HG03066 (cell line): ENCODE measurements at regions not wholly inside any gene's neighbourhood (a gene's known extent, or its start where the extent isn't known, plus 50 kb on each side); places are given as distances from the start of the nearest gene placed in this dataset.
"Not testable (repeated sequence)": the region's sequence is repeated elsewhere in the genome, so short reads cannot be mapped to it uniquely, and the experiment has no call there.

ENCODE experiments used
- ATAC-seq: cut with Tn5 transposase; IDR thresholded peaks from one replicate; pipeline ENCODE4 v1.9.1; 2021; ENCODE audit warnings: low read depth; ENCODE audit not compliant: unreplicated experiment

DNA sequence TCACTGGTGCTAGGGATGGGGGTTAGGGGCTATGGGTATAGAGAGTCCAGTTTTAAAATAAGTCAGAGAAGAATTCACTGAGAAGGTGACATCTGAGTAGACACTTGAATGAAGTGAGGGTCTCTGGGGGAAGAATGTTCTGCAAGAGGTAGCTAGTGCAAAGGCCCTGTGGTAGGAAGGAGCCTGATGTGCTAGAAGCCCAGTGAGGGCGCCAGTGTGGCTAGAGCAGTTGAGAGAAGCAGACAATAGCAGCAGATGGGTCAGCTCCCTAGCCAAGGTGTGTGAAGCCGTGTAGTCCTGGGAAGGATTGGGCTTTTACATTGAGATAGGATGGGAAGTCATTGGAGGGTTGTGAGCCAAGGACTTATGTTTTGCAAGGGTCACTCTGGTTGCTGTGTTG lies 105.8 kb upstream of the PELI1 start:
- ATAC-seq = no peak

DNA sequence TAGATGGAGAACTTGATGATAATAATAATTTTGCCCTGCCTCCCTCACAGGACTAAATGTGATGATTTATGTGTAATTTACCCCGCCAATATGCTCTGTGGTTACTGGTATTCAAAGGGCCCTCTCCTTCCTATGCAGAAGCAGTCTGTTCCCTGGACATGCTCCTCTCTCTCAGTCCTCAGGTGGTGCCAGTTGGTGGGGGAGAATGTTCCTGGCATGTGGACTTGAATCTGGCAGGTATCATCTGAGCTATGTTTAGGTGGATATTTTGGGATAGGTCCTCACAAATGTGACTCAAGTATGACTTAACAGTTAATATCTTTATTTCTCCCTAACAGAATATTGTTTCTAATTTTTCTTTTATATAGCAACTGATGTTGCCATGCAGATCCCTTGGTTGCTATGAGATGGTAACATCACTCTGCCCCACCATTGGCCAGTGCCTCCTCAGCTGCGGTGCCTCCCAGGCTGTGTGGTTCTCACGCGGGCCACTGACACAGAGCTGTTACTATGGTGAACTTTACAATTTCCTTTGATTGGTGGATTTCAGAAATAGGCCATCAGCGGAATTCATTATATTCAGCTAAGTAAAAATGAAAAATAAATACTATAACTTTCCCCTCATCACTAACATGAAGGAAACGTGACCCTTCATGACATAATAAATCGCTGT lies 106.7 kb upstream of the PELI1 start:
- ATAC-seq = no peak

DNA sequence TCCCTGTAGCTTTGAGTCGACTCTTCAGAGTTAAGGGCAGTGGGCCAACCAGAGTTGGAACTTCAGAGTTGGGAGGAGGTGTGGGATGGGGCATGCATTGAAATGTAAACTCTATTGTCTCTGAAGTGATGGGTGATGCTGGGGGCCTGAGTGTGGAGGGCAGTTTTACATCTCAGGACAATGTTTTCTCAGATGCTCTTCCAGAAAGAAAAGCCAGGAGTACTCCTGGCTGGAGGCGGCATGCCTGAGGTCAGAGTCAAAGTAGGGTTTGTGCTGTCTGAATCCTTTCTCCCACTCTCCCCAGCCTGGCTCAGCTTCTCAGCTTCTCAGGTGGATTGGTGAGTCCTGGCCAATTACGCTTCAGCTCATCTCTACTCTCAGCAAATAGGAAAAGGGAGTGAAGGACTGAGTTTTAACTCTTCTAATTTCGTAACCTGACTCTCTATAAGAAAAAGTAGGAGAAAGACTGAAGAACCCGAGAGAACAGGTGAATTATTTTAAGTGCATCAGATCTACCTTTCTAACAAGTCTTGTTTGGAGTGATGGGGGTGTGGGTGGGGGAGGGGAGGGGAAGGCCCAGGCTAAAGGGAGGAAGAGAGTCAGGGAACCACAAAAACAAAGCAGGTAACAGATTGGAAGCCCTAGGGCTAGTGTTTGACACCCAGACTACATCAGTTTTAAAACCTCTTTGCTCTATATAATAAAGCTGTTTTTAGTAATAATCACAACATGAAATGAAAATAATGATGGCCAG lies 107.5 kb upstream of the PELI1 start:
- no peak for ATAC-seq

DNA sequence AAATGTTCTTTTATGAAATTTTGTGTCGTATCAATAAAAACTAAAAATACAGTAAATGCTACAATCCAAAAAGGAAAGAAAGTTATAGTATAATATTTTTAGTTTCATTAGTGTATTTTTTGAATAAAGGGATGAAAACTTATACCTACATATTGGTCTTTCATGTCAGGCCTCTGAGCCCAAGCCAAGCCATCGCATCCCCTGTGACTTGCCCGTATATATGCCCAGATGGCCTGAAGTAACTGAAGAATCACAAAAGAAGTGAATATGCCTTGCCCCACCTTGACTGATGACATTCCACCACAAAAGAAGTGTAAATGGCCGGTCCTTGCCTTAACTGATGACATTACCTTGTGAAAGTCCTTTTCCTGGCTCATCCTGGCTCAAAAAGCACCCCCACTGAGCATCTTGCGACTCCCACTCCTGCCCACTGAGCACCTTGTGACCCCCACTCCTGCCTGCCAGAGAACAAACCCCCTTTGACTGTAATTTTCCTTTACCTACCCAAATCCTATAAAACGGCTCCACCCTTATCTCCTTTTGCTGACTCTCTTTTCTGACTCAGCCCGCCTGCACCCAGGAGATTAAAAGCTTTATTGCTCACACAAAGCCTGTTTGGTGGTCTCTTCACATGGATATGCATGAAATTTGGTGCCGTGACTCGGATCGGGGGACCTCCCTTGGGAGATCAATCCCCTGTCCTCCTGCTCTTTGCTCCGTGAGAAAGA lies 108.2 kb upstream of the PELI1 start:
- ATAC-seq = not testable (repeated sequence)

DNA sequence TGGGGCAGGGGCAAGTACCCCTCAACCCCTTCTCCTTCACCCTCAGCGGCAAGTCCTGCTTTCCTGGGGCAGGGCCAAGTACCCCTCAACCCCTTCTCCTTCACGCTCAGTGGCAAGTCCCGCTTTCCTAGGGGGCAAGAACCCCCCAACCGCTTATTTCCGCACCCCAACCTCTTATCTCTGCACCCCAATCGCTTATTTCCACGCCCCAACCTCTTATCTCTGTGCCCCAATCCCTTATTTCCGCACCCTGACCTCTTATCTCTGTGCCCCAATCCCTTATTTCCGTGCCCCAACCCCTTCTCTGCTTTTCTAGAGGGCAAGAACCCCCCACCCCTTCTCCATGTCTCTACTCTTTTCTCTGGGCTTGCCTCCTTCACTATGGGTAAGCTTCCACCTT lies 109.2 kb upstream of the PELI1 start:
- not testable (repeated sequence) for ATAC-seq

DNA sequence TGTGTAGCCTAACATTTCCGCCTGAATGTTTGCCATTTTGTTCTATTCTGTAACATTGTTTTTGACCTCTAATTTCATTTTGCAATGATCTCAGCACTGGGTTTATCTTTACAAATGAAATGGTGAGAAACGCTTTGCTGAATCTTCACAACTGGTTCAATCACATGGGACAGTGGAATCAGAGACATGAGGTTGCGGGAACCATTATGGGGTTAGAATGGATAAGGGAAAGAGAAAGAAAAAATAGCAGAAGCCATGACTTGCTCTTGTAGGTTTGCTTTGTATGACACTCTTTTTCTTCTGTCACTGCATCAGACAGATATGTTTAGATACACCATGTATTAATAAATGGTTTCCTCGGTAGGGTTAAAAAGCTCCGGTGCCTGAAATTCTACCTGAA lies 114.3 kb upstream of the PELI1 start:
- no peak for ATAC-seq

DNA sequence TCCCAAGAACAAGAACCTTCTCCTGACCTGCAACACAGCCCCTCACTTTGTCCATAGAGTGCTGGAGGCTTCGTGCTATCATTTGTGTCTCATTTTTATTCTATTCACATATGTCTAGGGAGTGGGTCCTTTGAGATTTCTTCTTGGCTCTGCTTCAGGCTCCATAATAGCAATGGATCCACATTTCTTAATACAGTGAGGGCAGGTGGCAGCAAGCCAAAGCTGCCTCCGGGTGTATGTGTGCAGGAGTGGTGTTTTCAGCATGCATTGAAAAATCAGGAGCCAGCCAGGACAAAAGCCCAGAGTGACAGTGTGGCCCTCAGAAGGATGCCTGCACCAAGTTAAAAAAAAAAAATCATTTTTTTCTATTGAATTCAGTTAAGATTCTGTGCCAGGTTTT lies 115.1 kb upstream of the PELI1 start:
- ATAC-seq = no peak

DNA sequence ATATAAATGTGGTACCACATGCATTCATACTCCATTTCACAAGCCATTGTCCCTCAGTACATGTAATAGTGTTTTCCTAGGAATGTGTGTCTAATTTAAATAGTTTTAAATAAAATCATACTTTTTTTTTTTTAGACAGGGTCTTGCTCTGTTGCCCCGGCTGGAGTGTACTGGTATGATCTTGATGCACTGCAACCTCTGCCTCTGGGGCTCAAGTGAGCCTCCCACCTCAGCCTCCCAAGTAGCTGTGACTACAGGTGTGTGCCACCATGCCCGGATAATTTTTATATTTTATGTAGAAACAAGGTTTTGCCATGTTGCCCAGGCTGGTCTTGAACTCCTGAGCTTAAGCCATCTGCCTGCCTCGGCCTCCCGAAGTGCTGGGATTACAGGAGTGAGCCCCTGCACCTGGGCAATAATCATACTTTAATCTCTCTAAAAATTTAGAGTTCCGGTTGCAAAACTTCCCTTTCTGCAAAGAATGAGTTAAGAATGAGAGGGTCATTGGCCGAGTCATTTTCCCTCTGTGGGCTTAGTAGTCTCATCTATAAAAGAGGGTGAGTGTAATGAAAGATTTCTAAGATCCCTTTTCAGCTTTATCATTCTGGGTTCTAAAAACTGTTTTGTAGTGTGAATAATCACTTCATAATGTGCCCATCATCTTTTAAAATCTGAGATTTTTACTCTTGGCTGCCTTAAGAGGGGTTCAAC lies 116.0 kb upstream of the PELI1 start:
- no peak for ATAC-seq

DNA sequence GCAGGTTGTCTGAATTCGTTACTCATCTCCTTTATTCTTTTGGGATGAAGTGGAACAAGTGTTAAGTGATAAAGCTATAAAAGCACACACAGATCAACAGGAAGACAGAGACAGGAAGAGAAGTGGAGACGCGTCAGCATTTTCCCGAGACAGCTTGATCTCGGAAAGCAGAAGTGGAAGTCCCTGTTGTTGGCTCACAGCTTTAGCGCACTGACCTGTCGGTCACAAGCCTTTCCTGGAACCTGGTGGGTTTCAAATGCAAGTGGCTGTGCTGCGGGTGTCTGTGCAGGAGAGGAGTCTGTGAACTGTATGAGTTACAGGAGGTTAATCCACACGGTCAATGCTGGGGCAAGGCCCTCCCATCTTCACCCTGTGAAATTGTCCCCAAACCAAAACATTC lies 116.6 kb upstream of the PELI1 start:
- peak; percentile 94 for ATAC-seq

DNA sequence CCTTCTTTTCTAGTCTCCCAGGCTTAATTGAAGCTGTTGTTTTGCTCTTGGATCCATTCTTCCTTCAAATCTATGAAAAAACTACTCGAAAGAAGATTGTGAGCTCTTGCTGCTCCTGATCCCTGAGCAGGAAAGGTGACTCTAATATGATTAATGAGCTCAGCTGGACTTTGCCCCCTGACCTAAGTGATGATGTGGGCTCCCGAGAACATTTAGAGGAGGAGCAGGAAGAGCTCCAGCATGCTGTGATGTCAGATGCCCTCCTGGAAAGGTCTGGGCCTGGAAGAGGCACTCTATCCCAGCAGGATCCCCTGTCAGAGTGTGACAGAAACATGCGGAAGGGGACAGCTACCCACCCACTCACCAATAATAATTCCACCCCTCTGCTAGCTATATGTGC lies 117.9 kb upstream of the PELI1 start:
- ATAC-seq = no peak

DNA sequence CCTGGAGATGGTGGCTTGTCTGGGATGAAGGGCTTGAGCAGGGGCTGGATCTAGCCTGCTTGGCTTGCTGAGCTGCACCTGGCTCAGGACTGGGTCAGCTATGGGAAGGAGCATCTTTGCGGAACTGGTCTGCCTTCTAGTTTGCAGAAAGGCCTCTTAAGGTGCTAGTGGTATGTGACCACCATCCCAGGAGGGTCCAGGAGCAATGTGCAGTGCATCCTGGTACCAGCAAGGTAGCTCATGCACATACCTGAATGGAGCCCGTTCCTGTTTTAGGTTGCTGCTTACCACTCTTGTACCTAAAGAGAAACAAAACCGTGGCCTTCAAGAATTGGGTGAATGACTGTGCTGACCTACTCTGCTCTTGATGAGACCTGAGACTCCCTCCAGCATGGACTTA lies 118.6 kb upstream of the PELI1 start:
- no peak for ATAC-seq

DNA sequence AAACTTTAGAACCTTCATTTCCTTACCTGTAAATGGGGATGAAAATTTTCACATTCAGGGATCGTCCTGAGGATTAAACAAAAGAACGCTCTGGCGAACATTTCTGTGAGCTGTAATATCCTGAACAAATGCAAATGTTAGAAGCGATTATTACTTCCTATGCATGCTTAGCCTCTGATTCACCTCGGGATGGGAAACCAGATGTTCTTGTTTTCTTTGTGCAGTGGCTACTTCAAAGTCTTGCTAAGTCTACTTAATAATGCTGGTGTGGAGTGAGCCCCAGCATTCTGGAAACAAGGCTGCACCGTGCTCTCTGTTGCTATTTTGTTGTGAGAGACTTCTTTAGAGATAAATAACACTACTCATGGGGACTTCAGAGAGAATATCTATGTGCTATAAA lies 119.1 kb upstream of the PELI1 start:
- no peak for ATAC-seq

DNA sequence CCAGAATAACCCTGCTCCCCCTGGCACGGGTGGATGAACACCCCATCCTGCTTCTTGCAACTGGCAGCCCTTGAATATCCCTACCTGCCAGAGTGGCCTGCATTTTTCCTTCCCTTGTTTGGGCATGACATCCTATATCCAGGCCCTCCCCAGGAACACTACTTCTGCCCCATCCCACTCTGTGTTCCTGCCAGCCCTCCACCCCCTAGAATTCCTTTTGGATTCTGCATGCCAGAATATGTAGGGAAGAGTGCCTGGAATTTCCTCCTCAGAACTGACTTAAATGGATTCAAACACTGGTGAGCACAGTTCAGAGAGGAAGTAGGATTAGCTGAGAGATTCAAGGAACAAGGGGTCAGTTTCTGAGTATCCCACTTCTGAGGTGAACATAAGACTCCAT lies 123.5 kb upstream of the PELI1 start:
- no peak for ATAC-seq

DNA sequence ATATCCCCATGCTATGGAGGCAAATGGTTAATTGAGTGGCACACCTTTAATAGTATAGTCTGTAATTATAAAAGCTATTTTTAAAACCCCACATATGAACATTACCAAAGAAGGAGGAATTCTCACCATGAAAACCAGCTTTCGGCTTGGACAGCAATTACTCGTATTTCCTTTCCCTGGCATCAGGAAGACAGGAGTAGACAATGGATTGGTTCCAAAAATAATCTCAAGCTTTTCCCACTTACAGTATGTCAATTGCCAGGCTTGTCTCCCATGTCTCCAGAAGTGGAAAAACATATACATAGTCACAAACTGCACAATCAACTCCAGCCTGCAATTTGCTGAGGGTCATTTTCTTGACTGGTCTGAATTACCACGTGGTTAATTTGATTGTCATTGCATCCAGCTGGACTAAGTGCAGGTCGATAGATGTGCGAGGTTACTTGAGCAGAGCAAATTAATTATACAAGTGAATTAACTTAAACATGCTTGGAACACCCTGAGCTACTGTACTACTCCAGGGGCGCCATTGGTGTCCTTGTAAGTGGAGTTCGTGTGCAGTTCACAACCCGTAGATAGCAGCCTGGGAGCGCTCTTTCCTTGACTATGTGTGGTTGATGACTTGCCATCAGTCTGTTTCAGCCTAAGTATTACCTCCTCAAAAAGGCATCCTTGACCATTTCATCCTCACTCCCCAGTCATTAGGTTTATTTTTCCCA lies 124.3 kb upstream of the PELI1 start:
- ATAC-seq = no peak

DNA sequence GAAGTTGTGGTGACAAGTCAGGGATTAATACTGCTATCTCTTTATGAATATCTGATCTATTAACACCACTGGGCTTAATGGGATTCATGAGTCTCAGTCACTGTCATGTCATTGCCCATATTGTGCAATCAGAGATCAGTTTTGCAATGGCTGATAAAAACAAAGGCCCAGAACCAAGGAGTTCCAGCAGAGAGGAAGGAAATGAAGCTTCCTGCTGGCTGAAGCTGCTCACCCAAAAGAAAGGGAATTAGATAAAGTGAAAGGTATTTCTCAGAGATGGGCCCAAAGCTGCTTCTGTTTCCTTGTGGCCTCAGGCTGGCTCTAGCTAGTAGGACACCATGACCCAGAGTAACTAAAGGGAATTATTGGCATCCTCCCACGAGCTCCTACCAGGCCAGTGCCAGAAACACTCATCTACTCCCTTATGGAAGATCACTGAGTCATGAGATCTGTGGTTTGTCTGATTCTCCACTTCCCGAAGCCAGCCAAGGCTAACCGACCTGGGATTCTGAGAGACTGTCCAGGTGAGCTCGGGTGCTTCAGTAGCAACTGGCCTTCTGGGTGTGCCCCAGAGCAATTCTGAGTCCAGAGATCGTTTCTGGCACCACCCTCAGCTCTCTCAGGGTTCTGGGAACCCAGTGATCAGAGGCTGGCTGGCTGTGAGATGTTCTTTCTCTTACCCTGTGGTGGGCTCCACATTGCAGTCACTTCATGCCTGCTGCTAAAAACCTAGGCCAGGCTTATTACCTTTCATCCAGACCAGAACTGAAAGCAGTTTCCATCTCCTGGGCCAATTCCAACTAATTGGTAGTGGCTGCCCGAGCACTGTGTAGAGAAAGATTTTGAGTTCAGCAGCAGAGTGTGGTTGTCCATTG lies 129.5 kb upstream of the PELI1 start:
- ATAC-seq = no peak

DNA sequence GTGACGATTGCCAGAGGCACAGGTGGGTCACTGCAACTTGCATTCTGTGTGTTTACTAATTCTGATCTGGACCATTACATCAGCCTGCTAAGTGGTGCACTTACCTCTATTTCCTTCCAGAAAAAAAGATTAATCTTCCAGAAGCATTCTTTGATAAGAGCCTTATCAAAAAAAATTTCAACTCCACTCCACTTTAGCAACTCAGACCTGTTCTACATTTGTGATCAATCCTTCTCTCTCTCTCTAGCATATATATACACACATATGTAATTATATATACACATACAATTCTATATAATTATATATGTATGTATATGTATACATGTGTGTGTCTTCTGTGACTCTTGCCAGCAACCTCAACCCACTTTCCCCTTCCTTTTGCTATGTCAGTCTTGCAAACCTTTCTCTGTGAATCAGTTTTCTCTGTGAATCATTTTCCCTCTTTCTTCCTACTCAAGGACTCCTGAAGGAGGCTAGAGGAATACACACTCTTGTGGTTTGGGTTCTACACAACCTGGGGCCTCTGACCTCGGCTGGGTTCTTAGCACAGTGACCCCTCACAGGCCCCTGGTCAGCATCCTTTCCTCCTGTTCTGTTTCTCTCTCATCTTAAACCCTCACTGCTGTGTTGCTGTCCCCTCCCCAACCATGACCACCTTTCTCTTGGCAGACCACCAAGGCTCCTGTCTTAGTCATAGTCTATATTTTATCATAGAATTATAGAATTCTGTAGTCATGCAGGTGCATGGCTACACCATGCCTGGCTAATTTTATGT lies 130.4 kb upstream of the PELI1 start:
- ATAC-seq = no peak

DNA sequence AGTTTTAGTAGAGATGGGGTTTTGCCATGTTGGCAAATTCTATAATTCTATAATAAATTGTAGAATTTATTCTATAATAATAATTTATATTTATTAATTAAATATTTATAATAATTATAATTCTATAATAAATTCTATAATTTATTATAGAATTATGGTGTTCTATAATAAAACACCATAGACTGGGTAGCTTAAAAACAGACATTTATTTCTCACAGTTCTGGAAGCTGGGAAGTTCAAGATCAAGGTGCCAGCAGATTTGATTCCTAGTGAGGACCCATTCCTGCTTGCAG lies 130.9 kb upstream of the PELI1 start:
- no peak for ATAC-seq

DNA sequence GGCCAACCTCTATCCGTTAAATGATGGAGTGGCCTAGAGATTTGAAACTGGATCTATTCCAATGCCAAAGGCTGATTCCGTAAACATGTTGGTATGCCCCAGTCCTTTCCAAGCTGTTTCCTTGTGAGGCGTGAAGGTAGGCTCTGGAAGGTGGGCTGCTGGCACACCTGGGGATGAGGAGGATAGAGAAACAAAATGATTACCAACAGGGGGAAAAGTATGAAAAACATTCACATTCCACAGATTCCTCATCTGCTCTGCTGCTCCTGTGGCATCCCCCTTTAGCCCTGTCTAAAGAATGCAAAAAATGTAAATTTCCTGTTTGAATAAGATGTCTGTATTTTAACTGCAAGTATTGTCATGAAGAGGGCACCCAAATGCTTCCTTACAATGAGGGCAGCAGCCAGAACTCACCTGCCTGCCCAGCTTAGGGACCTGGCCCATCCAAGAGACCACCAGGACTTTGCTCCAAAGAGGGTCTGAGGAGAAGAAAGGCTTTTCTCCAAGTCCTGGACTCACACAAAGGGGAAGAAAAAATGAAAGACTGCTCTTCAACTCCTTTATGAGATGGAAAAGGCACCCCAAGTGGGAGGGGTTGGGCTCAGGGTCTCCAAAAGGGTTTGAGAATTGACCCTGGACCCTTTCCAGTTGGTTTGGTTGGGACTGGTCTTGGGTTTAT lies 132.3 kb upstream of the PELI1 start:
- ATAC-seq = no peak
